ENCODE measurements at regions not wholly inside any gene's neighbourhood (a gene's known extent, or its start where the extent isn't known, plus 50 kb on each side); places are given as distances from the start of the nearest gene placed in this dataset.

DNA sequence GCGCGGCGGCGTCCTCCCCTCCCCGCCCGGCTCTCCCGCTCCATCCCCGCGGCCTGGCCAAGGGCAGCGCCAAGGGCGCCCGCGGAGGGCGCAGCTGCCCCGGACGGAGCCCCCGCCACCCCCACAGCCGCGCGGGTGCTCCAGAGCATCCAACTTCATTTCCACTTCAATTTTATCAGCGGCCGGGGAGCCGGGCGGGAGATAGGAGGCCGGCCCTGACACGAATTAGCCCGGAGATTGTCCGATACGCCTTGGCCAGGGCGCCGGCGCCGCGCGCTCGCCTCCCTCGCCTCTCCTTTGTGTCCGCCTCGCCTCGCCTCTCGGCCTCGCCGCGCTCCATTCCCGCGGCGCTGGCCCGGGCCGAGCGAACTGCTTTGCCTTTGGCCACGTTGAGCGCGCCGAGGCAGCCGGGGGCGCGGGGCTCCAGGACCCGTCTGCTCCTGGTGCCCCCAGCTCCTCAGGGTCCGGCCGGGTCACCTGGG lies 129.1 kb upstream of the LHX1 start:
- H3K4me3 ChIP-seq (ENCODE audit: low read length): peak overlapping the region; percentile 76
- peaks cover 60% of the 10 kb centered on the region for H3K27me3 ChIP-seq (ENCODE audit: control insufficient read depth, insufficient read depth, low read length)
- H3K4me1 ChIP-seq (ENCODE audit: control insufficient read depth, low read depth, low read length): peaks cover 12% of the 10 kb centered on the region
- H3K27ac ChIP-seq (ENCODE audit: low read length): no peak overlapping the region
- no peaks in the 10 kb centered on the region for H3K9me3 ChIP-seq (ENCODE audit: control insufficient read depth, low read depth, low read length)
- H3K36me3 ChIP-seq (ENCODE audit: control insufficient read depth, low read depth, low read length): no peaks in the 10 kb centered on the region
- peak overlapping the region; percentile 64 for H3K9ac ChIP-seq (ENCODE audit: low read length)

DNA sequence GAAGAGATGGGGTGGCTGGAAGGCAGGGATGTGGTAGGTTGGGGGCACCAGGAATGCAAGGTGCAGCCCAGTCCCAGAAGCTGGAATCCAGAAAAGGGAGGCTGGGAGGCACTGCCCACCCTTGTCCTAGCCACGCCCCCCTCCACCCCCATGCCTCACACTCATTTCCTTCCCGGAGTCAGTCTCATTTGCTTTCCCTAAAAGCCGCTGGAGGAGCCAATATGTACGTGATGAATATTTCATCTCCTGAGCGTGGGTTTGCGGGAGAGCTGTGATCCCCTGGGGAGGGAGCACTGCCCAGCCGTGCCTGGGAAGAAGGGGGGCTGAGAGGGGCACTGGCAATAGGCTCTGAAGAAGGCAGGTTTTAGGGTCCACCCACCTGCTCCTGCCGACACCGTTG lies 124.5 kb upstream of the LHX1 start:
- Histone ChIP-seq H3K36me3 (ENCODE audit: control insufficient read depth, low read depth, low read length) (no peaks in the 10 kb centered on the region), H3K9ac (ENCODE audit: low read length) (no peak overlapping the region), H3K27me3 (ENCODE audit: control insufficient read depth, insufficient read depth, low read length) (peaks cover 60% of the 10 kb centered on the region), H3K4me3 (ENCODE audit: low read length) (no peak overlapping the region), H3K9me3 (ENCODE audit: control insufficient read depth, low read depth, low read length) (no peaks in the 10 kb centered on the region), H3K27ac (ENCODE audit: low read length) (no peak overlapping the region), H3K4me1 (ENCODE audit: control insufficient read depth, low read depth, low read length) (peaks cover 24% of the 10 kb centered on the region)

DNA sequence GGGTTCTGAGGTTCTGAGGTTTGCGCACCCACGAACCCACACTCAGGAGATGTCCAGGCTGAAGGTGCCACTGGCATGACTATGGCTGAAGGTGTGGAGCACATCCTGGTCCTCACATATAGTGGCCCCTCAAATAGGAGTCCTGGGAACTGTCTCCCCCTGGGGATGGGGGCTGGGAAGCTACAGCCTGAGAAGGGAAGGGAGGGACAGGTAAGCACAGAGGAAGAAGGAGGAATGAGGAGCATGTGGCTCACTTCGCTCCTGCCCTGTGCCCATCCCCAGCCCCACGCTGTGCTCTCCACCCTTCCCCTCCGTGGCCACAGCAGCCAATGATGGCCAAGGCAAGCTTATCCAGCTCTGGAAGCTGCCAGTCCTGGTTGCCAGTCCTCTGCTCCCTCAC lies 123.9 kb upstream of the LHX1 start:
- H3K27ac ChIP-seq (ENCODE audit: low read length): no peak overlapping the region
- no peak overlapping the region for H3K4me3 ChIP-seq (ENCODE audit: low read length)
- peaks cover 54% of the 10 kb centered on the region for H3K27me3 ChIP-seq (ENCODE audit: control insufficient read depth, insufficient read depth, low read length)
- peaks cover 24% of the 10 kb centered on the region for H3K4me1 ChIP-seq (ENCODE audit: control insufficient read depth, low read depth, low read length)
- no peaks in the 10 kb centered on the region for H3K9me3 ChIP-seq (ENCODE audit: control insufficient read depth, low read depth, low read length)
- H3K36me3 ChIP-seq (ENCODE audit: control insufficient read depth, low read depth, low read length): no peaks in the 10 kb centered on the region
- no peak overlapping the region for H3K9ac ChIP-seq (ENCODE audit: low read length)

DNA sequence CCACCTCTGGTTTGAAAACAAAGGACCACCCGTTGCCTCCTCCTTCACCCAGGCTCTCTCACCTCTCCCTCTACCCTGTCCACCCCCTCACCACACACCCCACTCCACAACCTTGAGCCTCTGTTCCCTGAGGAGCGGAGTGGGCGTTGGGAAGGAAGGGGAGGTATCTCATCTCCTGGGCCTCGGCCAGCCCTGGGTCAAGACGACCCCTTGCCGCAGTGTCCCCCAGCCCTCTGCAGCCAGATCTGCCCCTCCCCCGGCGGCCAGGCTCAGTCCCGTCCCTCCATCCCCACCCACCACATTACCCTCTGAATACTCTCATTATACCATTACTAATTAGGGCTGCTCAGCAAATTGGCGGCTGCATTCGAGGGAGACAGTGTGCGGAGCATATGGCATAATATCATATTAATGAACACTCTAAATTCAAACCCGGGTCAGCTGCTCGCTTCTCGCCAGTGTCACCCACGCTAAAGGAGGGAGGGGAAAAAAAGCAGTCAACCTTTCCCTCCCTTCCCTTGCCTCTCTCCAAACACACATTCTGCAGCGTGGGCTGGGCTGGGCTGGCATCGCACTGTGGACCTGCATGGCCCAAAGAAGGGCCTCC lies 123.2 kb upstream of the LHX1 start:
- H3K4me1 ChIP-seq (ENCODE audit: control insufficient read depth, low read depth, low read length): peaks cover 20% of the 10 kb centered on the region
- H3K27ac ChIP-seq (ENCODE audit: low read length): no peak overlapping the region
- H3K4me3 ChIP-seq (ENCODE audit: low read length): no peak overlapping the region
- peaks cover 47% of the 10 kb centered on the region for H3K27me3 ChIP-seq (ENCODE audit: control insufficient read depth, insufficient read depth, low read length)
- no peaks in the 10 kb centered on the region for H3K9me3 ChIP-seq (ENCODE audit: control insufficient read depth, low read depth, low read length)
- no peaks in the 10 kb centered on the region for H3K36me3 ChIP-seq (ENCODE audit: control insufficient read depth, low read depth, low read length)
- no peak overlapping the region for H3K9ac ChIP-seq (ENCODE audit: low read length)

DNA sequence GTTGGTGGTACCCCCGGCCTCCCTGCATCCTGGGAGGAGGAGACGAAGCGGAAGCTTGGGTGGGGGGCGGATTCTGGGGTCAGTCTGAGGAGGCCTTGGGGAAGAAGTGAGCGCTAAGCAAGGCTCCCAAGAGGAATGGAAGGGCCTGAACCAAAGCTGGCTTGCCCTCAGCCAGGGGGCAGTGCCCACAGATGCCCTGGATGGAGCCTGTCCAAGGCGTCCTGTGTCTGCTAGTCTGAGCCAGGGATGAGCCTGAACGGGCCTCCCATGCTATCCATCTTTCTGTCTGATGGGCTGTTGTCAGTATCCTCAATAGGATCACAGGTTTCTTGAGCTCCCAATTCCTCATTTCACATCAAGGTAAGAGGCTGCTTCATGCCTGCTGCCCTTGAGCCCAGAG lies 122.3 kb upstream of the LHX1 start:
- Histone ChIP-seq H3K4me1 (ENCODE audit: control insufficient read depth, low read depth, low read length) (peaks cover 16% of the 10 kb centered on the region), H3K27me3 (ENCODE audit: control insufficient read depth, insufficient read depth, low read length) (peaks cover 38% of the 10 kb centered on the region), H3K4me3 (ENCODE audit: low read length) (no peak overlapping the region), H3K9ac (ENCODE audit: low read length) (no peak overlapping the region), H3K9me3 (ENCODE audit: control insufficient read depth, low read depth, low read length) (no peaks in the 10 kb centered on the region), H3K27ac (ENCODE audit: low read length) (no peak overlapping the region), H3K36me3 (ENCODE audit: control insufficient read depth, low read depth, low read length) (no peaks in the 10 kb centered on the region)

DNA sequence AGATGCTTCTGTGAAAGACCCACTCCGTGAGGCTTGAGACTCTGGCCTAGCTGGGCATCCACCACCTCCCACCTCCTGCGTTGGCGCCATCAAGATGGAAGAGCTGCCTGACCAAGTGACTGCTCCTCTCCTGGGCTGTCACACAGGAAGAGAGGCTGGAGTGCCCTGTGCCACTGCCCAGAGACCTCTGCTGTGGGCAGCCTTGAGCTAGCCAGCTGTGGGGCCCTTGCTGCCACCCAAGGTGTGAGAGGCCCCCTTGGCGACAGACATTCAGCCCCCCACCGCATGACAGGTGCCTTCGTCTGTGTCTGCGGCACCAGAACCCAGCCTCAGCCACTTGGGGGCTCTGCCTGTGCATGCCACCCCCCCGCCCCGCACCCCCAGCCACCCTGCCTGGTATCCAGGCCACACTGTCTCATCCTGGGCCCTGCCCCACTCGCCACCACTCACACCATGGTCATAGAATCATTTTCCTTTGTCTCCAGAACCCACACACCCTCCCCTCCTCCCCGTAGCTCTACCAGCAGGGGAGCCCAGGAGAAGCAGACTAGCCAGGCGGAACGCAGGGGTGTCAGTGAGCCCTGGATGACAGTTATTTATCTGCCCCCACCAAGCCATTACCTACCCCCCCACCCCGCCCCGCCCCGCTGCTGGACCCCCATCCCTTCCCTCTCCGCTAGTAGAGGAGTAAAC lies 120.9 kb upstream of the LHX1 start:
- H3K9ac ChIP-seq (ENCODE audit: low read length): no peak overlapping the region
- H3K4me1 ChIP-seq (ENCODE audit: control insufficient read depth, low read depth, low read length): peaks cover 16% of the 10 kb centered on the region
- no peak overlapping the region for H3K4me3 ChIP-seq (ENCODE audit: low read length)
- peaks cover 25% of the 10 kb centered on the region for H3K27me3 ChIP-seq (ENCODE audit: control insufficient read depth, insufficient read depth, low read length)
- H3K36me3 ChIP-seq (ENCODE audit: control insufficient read depth, low read depth, low read length): no peaks in the 10 kb centered on the region
- no peak overlapping the region for H3K27ac ChIP-seq (ENCODE audit: low read length)
- no peaks in the 10 kb centered on the region for H3K9me3 ChIP-seq (ENCODE audit: control insufficient read depth, low read depth, low read length)

DNA sequence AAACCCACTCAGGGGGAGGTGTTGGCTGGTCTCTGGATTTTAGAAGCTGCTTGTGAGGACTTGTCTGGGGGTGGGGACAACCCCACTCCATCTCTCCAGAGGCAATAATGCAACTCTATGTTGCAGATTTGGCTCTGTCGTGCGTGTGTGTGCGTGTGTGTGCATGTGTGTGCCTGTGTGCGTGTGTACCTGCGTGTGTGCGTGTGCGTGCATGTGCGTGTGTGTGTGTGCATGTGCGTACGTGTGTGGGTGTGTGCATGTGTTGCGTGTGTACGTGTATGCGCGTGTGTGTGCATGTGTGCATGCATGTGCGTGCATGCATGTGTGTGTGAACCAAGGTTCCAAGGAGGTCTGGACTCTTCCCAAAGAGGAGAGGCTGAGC lies 120.4 kb upstream of the LHX1 start:
- no peaks in the 10 kb centered on the region for H3K36me3 ChIP-seq (ENCODE audit: control insufficient read depth, low read depth, low read length)
- H3K27me3 ChIP-seq (ENCODE audit: control insufficient read depth, insufficient read depth, low read length): peaks cover 21% of the 10 kb centered on the region
- H3K4me3 ChIP-seq (ENCODE audit: low read length): no peak overlapping the region
- no peak overlapping the region for H3K27ac ChIP-seq (ENCODE audit: low read length)
- H3K9ac ChIP-seq (ENCODE audit: low read length): no peak overlapping the region
- H3K9me3 ChIP-seq (ENCODE audit: control insufficient read depth, low read depth, low read length): no peaks in the 10 kb centered on the region
- peaks cover 16% of the 10 kb centered on the region for H3K4me1 ChIP-seq (ENCODE audit: control insufficient read depth, low read depth, low read length)

DNA sequence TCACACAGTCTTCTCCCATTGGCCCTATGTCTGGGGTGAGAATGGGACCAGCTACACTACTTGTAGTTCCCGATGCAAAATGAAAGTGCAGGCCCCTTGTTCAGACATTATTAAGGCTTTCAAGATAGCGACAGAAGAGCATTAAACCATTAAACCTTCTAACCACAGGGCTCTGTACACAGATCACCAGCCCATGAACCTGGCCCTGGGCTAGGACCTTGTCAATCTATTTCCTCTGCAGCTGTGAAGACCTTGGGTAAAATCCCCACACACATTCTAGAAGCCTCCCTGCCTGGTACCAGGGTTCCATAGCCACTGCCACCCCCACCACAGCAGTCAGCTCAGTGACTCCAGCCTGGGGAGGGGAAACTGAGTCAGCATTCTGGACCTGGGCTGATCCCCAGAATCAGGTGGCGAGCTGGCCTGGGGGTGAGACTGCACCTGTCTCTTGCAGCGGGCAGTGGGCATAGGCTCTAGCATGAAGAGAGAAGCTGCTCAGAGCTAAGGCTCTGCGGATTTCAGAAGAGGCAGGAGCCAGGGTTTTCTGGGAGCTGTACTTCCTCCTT lies 119.7 kb upstream of the LHX1 start:
- Histone ChIP-seq H3K27ac (ENCODE audit: low read length) (no peak overlapping the region), H3K4me3 (ENCODE audit: low read length) (no peak overlapping the region), H3K36me3 (ENCODE audit: control insufficient read depth, low read depth, low read length) (no peaks in the 10 kb centered on the region), H3K27me3 (ENCODE audit: control insufficient read depth, insufficient read depth, low read length) (peaks cover 15% of the 10 kb centered on the region), H3K9me3 (ENCODE audit: control insufficient read depth, low read depth, low read length) (no peaks in the 10 kb centered on the region), H3K4me1 (ENCODE audit: control insufficient read depth, low read depth, low read length) (peaks cover 16% of the 10 kb centered on the region), H3K9ac (ENCODE audit: low read length) (no peak overlapping the region)

DNA sequence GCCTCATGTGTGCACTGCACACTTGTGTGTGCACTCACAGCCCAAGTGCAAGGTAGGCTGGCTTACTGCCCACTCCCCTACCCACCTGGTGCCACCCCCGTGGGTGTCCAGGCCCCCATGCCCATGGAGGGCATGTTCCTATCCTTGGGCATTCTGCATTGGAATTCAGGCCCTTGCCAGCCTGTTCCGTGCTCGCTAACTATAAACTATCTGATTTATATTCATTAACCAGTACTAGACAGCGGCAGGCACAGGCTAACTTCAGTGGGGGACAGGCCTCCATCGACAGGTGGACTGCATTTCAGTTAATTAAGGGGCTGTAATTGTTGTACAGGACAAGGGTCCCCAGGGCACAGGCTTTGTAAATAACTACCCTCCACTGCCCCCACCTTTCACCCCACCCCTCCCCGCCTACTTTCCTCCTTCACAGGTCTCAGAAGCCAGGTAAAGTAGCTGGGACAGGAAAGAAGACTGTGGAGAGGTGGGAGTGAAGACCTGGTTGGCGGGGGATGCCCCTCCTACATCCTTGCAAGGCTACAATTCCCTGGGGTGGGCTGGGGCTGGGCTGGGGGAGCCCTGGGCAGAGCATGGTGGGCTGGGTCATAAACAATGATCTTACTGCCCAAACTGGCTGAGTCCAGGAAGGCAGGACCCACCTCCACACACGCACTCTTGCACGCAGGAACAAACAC lies 119.0 kb upstream of the LHX1 start:
- Histone ChIP-seq H3K36me3 (ENCODE audit: control insufficient read depth, low read depth, low read length) (no peaks in the 10 kb centered on the region), H3K4me1 (ENCODE audit: control insufficient read depth, low read depth, low read length) (peaks cover 11% of the 10 kb centered on the region), H3K4me3 (ENCODE audit: low read length) (no peak overlapping the region), H3K9ac (ENCODE audit: low read length) (no peak overlapping the region), H3K27ac (ENCODE audit: low read length) (no peak overlapping the region), H3K27me3 (ENCODE audit: control insufficient read depth, insufficient read depth, low read length) (peaks cover 10% of the 10 kb centered on the region), H3K9me3 (ENCODE audit: control insufficient read depth, low read depth, low read length) (no peaks in the 10 kb centered on the region)

DNA sequence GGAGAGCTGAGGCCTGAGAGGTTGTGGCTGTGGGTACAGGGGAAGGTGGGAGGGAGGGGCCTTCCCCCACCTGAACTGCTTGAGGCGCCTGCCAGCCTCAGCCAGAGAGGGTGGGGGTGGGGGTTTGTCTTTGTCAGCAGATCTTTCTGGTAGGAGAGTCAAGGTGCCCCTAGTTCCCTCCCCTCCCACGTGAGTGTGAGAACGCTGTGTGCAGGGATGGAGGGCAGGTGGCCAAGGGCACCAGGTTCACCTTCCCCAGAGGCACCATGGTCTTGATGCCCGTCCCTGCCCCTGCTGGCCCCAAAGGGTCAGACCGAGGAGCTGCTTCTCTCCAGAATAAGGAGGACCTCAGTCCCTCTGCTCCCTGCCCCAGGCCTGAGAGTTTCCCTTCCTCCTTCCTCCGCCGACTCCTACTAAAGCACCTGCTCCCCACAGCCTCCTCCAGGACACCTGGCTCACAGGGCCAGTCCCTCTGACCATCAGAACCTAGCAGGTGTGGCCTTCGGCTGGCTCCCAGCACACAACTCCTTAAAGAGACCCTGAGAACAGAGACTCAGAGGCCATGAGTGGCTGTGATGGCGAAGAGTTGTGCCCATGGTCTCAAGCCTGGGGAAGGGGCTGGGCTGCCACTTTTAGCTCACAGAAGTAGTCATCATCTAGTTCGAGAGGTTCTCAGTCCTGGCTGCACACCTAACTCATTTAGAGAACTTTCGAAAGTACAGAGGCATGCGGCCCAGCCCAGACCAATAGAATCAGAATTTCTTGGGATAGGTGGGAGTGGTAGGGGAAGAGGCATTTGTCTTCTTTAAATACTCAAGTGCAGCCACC lies 113.2 kb upstream of the LHX1 start:
- H3K4me1 ChIP-seq (ENCODE audit: control insufficient read depth, low read depth, low read length): peaks cover 5% of the 10 kb centered on the region
- no peaks in the 10 kb centered on the region for H3K9me3 ChIP-seq (ENCODE audit: control insufficient read depth, low read depth, low read length)
- no peak overlapping the region for H3K9ac ChIP-seq (ENCODE audit: low read length)
- H3K27me3 ChIP-seq (ENCODE audit: control insufficient read depth, insufficient read depth, low read length): no peaks in the 10 kb centered on the region
- H3K4me3 ChIP-seq (ENCODE audit: low read length): no peak overlapping the region
- H3K27ac ChIP-seq (ENCODE audit: low read length): no peak overlapping the region
- H3K36me3 ChIP-seq (ENCODE audit: control insufficient read depth, low read depth, low read length): no peaks in the 10 kb centered on the region

DNA sequence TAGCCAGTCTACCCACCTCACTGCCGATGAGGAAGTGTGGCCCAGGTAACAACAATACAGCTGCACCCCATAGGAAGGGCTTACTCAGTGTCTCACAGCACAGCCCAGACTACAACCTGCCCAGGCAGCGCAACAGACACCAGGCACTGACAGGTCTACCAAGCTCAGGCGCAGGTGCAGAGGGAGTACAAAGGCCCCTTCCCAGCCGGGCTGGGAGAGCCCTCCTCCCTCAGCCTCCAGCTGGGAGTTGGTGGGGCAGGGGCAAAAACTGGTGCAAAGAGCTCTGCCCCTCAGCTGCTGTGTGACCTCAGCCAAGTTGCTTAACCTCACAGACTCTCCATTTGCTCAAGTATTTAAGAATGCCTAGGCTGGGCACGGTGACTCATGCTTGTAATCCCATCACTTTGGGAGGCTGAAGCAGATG lies 112.6 kb upstream of the LHX1 start:
- Histone ChIP-seq H3K27ac (ENCODE audit: low read length) (no peak overlapping the region), H3K36me3 (ENCODE audit: control insufficient read depth, low read depth, low read length) (no peaks in the 10 kb centered on the region), H3K4me3 (ENCODE audit: low read length) (no peak overlapping the region), H3K4me1 (ENCODE audit: control insufficient read depth, low read depth, low read length) (peaks cover 5% of the 10 kb centered on the region), H3K9ac (ENCODE audit: low read length) (no peak overlapping the region), H3K27me3 (ENCODE audit: control insufficient read depth, insufficient read depth, low read length) (no peaks in the 10 kb centered on the region), H3K9me3 (ENCODE audit: control insufficient read depth, low read depth, low read length) (no peaks in the 10 kb centered on the region)
